ENCODE measurements at regions not wholly inside any gene's neighbourhood (a gene's known extent, or its start where the extent isn't known, plus 50 kb on each side); places are given as distances from the start of the nearest gene placed in this dataset.
A peak's percentile ranks its signal among the peaks of the same experiment; 100 is the strongest.

GRCh38 chr4:117420948-117421347 lies 335.6 kb upstream of the TRAM1L1 start:
- Mint-ChIP-seq H3K36me3 (ENCODE audit: low read depth) (no peaks in the 10 kb centered on the region), H3K27me3 (no peaks in the 10 kb centered on the region), H3K27ac (no peak overlapping the region), H3K4me3 (no peak overlapping the region), H3K9me3 (no peaks in the 10 kb centered on the region), H3K4me1 (no peaks in the 10 kb centered on the region)
- ChIA-PET POLR2A (no interaction called here), CTCF (no interaction called here)
- DNase-seq, result no peak

- H3K4me3 Mint-ChIP-seq, result no peak overlapping the region
- H3K36me3 Mint-ChIP-seq (ENCODE audit: low read depth), result no peaks in the 10 kb centered on the region
- ChIA-PET CTCF (no interaction called here), POLR2A (no interaction called here)
- no peak for DNase-seq
- no peaks in the 10 kb centered on the region for H3K9me3 Mint-ChIP-seq
- H3K4me1 Mint-ChIP-seq, result no peaks in the 10 kb centered on the region
- H3K27me3 Mint-ChIP-seq, result no peaks in the 10 kb centered on the region
- H3K27ac Mint-ChIP-seq, result no peak overlapping the region
Measured at GRCh38 chr4:117421706-117422105, 336.3 kb upstream of the TRAM1L1 start.

GRCh38 chr4:117422297-117422696 lies 336.9 kb upstream of the TRAM1L1 start:
- Mint-ChIP-seq H3K4me3 (no peak overlapping the region), H3K27ac (no peak overlapping the region), H3K4me1 (no peaks in the 10 kb centered on the region), H3K27me3 (no peaks in the 10 kb centered on the region), H3K9me3 (no peaks in the 10 kb centered on the region), H3K36me3 (ENCODE audit: low read depth) (no peaks in the 10 kb centered on the region)
- ChIA-PET CTCF (no interaction called here), POLR2A (no interaction called here)
- no peak for DNase-seq

- Mint-ChIP-seq H3K4me1 (no peaks in the 10 kb centered on the region), H3K36me3 (ENCODE audit: low read depth) (no peaks in the 10 kb centered on the region), H3K4me3 (no peak overlapping the region), H3K9me3 (peaks cover 2% of the 10 kb centered on the region), H3K27ac (no peak overlapping the region), H3K27me3 (no peaks in the 10 kb centered on the region)
- POLR2A ChIA-PET, result no interaction called here
- DNase-seq, result no peak
- CTCF ChIA-PET, result no interaction called here
Measured at GRCh38 chr4:117425636-117426035, 340.3 kb upstream of the TRAM1L1 start.

- CTCF ChIA-PET, result no interaction called here
- Mint-ChIP-seq H3K27me3 (no peaks in the 10 kb centered on the region), H3K27ac (no peak overlapping the region), H3K9me3 (peaks cover 2% of the 10 kb centered on the region), H3K36me3 (ENCODE audit: low read depth) (no peaks in the 10 kb centered on the region), H3K4me1 (no peaks in the 10 kb centered on the region), H3K4me3 (no peak overlapping the region)
- no peak for DNase-seq
- POLR2A ChIA-PET, result no interaction called here
Measured at GRCh38 chr4:117428536-117428935, 343.2 kb upstream of the TRAM1L1 start.

- no peaks in the 10 kb centered on the region for H3K4me1 Mint-ChIP-seq
- CTCF ChIA-PET, result no interaction called here
- H3K27ac Mint-ChIP-seq, result no peak overlapping the region
- H3K4me3 Mint-ChIP-seq, result no peak overlapping the region
- POLR2A ChIA-PET, result no interaction called here
- no peaks in the 10 kb centered on the region for H3K27me3 Mint-ChIP-seq
- H3K36me3 Mint-ChIP-seq (ENCODE audit: low read depth), result no peaks in the 10 kb centered on the region
- peaks cover 2% of the 10 kb centered on the region for H3K9me3 Mint-ChIP-seq
- DNase-seq, result no peak
Measured at GRCh38 chr4:117429061-117429460, 343.7 kb upstream of the TRAM1L1 start.

GRCh38 chr4:117429506-117429905 lies 344.1 kb upstream of the TRAM1L1 start:
- ChIA-PET CTCF (no interaction called here), POLR2A (no interaction called here)
- Mint-ChIP-seq H3K4me3 (no peak overlapping the region), H3K27ac (no peak overlapping the region), H3K4me1 (no peaks in the 10 kb centered on the region), H3K9me3 (peaks cover 2% of the 10 kb centered on the region), H3K27me3 (no peaks in the 10 kb centered on the region), H3K36me3 (ENCODE audit: low read depth) (no peaks in the 10 kb centered on the region)
- DNase-seq, result no peak

GRCh38 chr4:117434424-117434823 lies 349.0 kb upstream of the TRAM1L1 start:
- H3K4me1 Mint-ChIP-seq, result no peaks in the 10 kb centered on the region
- no peak for DNase-seq
- H3K9me3 Mint-ChIP-seq, result no peaks in the 10 kb centered on the region
- no peak overlapping the region for H3K4me3 Mint-ChIP-seq
- ChIA-PET POLR2A (no interaction called here), CTCF (no interaction called here)
- no peaks in the 10 kb centered on the region for H3K36me3 Mint-ChIP-seq (ENCODE audit: low read depth)
- no peak overlapping the region for H3K27ac Mint-ChIP-seq
- H3K27me3 Mint-ChIP-seq, result no peaks in the 10 kb centered on the region

GRCh38 chr4:117447925-117448324 lies 362.5 kb upstream of the TRAM1L1 start:
- POLR2A ChIA-PET, result no interaction called here
- CTCF ChIA-PET, result no interaction called here
- no peaks in the 10 kb centered on the region for H3K36me3 Mint-ChIP-seq (ENCODE audit: low read depth)

GRCh38 chr4:117455088-117455487 lies 369.7 kb upstream of the TRAM1L1 start:
- POLR2A ChIA-PET, result no interaction called here

More at GRCh38 chr4:117447925-117448324, 362.5 kb upstream of the TRAM1L1 start:
- peak; percentile 39 for DNase-seq
- Mint-ChIP-seq H3K27me3 (no peaks in the 10 kb centered on the region), H3K27ac (no peak overlapping the region), H3K9me3 (no peaks in the 10 kb centered on the region), H3K4me3 (no peak overlapping the region), H3K4me1 (no peaks in the 10 kb centered on the region)

GRCh38 chr4:117466388-117466787 lies 381.0 kb upstream of the TRAM1L1 start:
- CTCF ChIA-PET, result no interaction called here
- POLR2A ChIA-PET, result no interaction called here
- Mint-ChIP-seq H3K9me3 (no peaks in the 10 kb centered on the region), H3K4me1 (peaks cover 1% of the 10 kb centered on the region), H3K36me3 (ENCODE audit: low read depth) (no peaks in the 10 kb centered on the region), H3K27me3 (no peaks in the 10 kb centered on the region), H3K4me3 (no peak overlapping the region), H3K27ac (no peak overlapping the region)
- DNase-seq, result no peak

More at GRCh38 chr4:117455088-117455487, 369.7 kb upstream of the TRAM1L1 start:
- DNase-seq, result no peak
- CTCF ChIA-PET, result no interaction called here
- Mint-ChIP-seq H3K4me3 (no peak overlapping the region), H3K4me1 (no peaks in the 10 kb centered on the region), H3K27ac (no peak overlapping the region), H3K27me3 (no peaks in the 10 kb centered on the region), H3K36me3 (ENCODE audit: low read depth) (no peaks in the 10 kb centered on the region), H3K9me3 (no peaks in the 10 kb centered on the region)

- DNase-seq, result no peak
- no peaks in the 10 kb centered on the region for H3K27me3 Mint-ChIP-seq
- H3K4me3 Mint-ChIP-seq, result no peak overlapping the region
- H3K36me3 Mint-ChIP-seq (ENCODE audit: low read depth), result no peaks in the 10 kb centered on the region
- peaks cover 2% of the 10 kb centered on the region for H3K4me1 Mint-ChIP-seq
- H3K27ac Mint-ChIP-seq, result no peak overlapping the region
- CTCF ChIA-PET, result no interaction called here
- H3K9me3 Mint-ChIP-seq, result no peaks in the 10 kb centered on the region
- POLR2A ChIA-PET, result no interaction called here
Measured at GRCh38 chr4:117467404-117467803, 382.0 kb upstream of the TRAM1L1 start.

- CTCF ChIA-PET, result no interaction called here
- peaks cover 2% of the 10 kb centered on the region for H3K4me1 Mint-ChIP-seq
- no peaks in the 10 kb centered on the region for H3K9me3 Mint-ChIP-seq
- no peak overlapping the region for H3K27ac Mint-ChIP-seq
- H3K4me3 Mint-ChIP-seq, result no peak overlapping the region
- POLR2A ChIA-PET, result no interaction called here
- H3K27me3 Mint-ChIP-seq, result no peaks in the 10 kb centered on the region
- DNase-seq, result no peak
- H3K36me3 Mint-ChIP-seq (ENCODE audit: low read depth), result no peaks in the 10 kb centered on the region
Measured at GRCh38 chr4:117474987-117475386, 389.6 kb upstream of the TRAM1L1 start.

GRCh38 chr4:117477925-117478324 lies 392.5 kb upstream of the TRAM1L1 start:
- no peaks in the 10 kb centered on the region for H3K9me3 Mint-ChIP-seq
- CTCF ChIA-PET, result no interaction called here
- POLR2A ChIA-PET, result no interaction called here
- no peak overlapping the region for H3K27ac Mint-ChIP-seq
- H3K27me3 Mint-ChIP-seq, result no peaks in the 10 kb centered on the region
- DNase-seq, result no peak
- no peaks in the 10 kb centered on the region for H3K4me1 Mint-ChIP-seq
- no peak overlapping the region for H3K4me3 Mint-ChIP-seq
- H3K36me3 Mint-ChIP-seq (ENCODE audit: low read depth), result no peaks in the 10 kb centered on the region

GRCh38 chr4:117478702-117479101 lies 393.3 kb upstream of the TRAM1L1 start:
- Mint-ChIP-seq H3K27me3 (no peaks in the 10 kb centered on the region), H3K27ac (no peak overlapping the region), H3K36me3 (ENCODE audit: low read depth) (no peaks in the 10 kb centered on the region), H3K4me3 (no peak overlapping the region), H3K9me3 (no peaks in the 10 kb centered on the region), H3K4me1 (no peaks in the 10 kb centered on the region)
- DNase-seq, result no peak
- POLR2A ChIA-PET, result no interaction called here
- CTCF ChIA-PET, result no interaction called here
